ENCODE measurements at regions not wholly inside any gene's neighbourhood (a gene's known extent, or its start where the extent isn't known, plus 50 kb on each side); places are given as distances from the start of the nearest gene placed in this dataset.

- TF ChIP-seq CTCF (IDR thresholded peaks at IDR 0.05; ENCODE audit: insufficient read depth, low read depth, low read length, missing control alignments): no peak
- no peak overlapping the region for H3K4me3 ChIP-seq (ENCODE audit: low read length)
- no peak for DNase-seq (ENCODE audit: low read depth)
These were observed 312.7 kb downstream of the DMRT2 start for GRCh38 chr9:1362845-1363244.

GRCh38 chr9:1366276-1366675, 316.1 kb downstream of the DMRT2 start:
- DNase-seq (ENCODE audit: low read depth): no peak

GRCh38 chr9:1369297-1369696, 319.1 kb downstream of the DMRT2 start:
- TF ChIP-seq CTCF (IDR thresholded peaks at IDR 0.05; ENCODE audit: insufficient read depth, low read depth, low read length, missing control alignments): no peak
- no peak for DNase-seq (ENCODE audit: low read depth)
- no peak overlapping the region for H3K4me3 ChIP-seq (ENCODE audit: low read length)

More at GRCh38 chr9:1366276-1366675, 316.1 kb downstream of the DMRT2 start:
- H3K4me3 ChIP-seq (ENCODE audit: low read length): no peak overlapping the region
- no peak for TF ChIP-seq CTCF (IDR thresholded peaks at IDR 0.05; ENCODE audit: insufficient read depth, low read depth, low read length, missing control alignments)

GRCh38 chr9:1373445-1373844, 323.3 kb downstream of the DMRT2 start:
- no peak for TF ChIP-seq CTCF (IDR thresholded peaks at IDR 0.05; ENCODE audit: insufficient read depth, low read depth, low read length, missing control alignments)
- no peak for DNase-seq (ENCODE audit: low read depth)

GRCh38 chr9:1383899-1384455, 333.8 kb downstream of the DMRT2 start:
- TF ChIP-seq CTCF (IDR thresholded peaks at IDR 0.05; ENCODE audit: insufficient read depth, low read depth, low read length, missing control alignments): no peak
- H3K4me3 ChIP-seq (ENCODE audit: low read length): no peak overlapping the region
- DNase-seq (ENCODE audit: low read depth): no peak

More at GRCh38 chr9:1373445-1373844, 323.3 kb downstream of the DMRT2 start:
- no peak overlapping the region for H3K4me3 ChIP-seq (ENCODE audit: low read length)

GRCh38 chr9:1384816-1385215, 334.7 kb downstream of the DMRT2 start:
- H3K4me3 ChIP-seq (ENCODE audit: low read length): no peak overlapping the region
- DNase-seq (ENCODE audit: low read depth): no peak
- TF ChIP-seq CTCF (IDR thresholded peaks at IDR 0.05; ENCODE audit: insufficient read depth, low read depth, low read length, missing control alignments): no peak

- no peak overlapping the region for H3K4me3 ChIP-seq (ENCODE audit: low read length)
- DNase-seq (ENCODE audit: low read depth): no peak
- TF ChIP-seq CTCF (IDR thresholded peaks at IDR 0.05; ENCODE audit: insufficient read depth, low read depth, low read length, missing control alignments): no peak
These were observed 336.3 kb downstream of the DMRT2 start for GRCh38 chr9:1386420-1386819.
